Neuronal stem cell (in vitro differentiated cells): ENCODE measurements at regions not wholly inside any gene's neighbourhood (a gene's known extent, or its start where the extent isn't known, plus 50 kb on each side); places are given as distances from the start of the nearest gene placed in this dataset.

ENCODE experiments used
- DNase-seq: peaks from one replicate; pipeline ENCODE4 v3.0.0-alpha.2; 2013; ENCODE audit warnings: low spot score
- H2AFZ ChIP-seq: one replicate; pipeline ENCODE4 v1.6.1; 2013; ENCODE audit warnings: mild to moderate bottlenecking, low read length, inconsistent platforms
- H2AK5ac ChIP-seq: 2 replicates; pipeline ENCODE4 v1.6.1; 2013; ENCODE audit warnings: low read depth, mild to moderate bottlenecking, inconsistent platforms, low read length, moderate library complexity, mixed read lengths
- H2BK120ac ChIP-seq: 2 replicates; pipeline ENCODE4 v1.6.1; 2013; ENCODE audit warnings: low read depth, mild to moderate bottlenecking, inconsistent platforms, low read length, moderate library complexity, mixed read lengths
- H2BK12ac ChIP-seq: one replicate; pipeline ENCODE4 v1.6.1; 2013; ENCODE audit warnings: low read length, inconsistent platforms
- H2BK15ac ChIP-seq: 2 replicates; pipeline ENCODE4 v1.6.1; 2013; ENCODE audit warnings: mild to moderate bottlenecking, low read length, inconsistent platforms, mixed read lengths
- H2BK5ac ChIP-seq: one replicate; pipeline ENCODE4 v1.6.1; 2013; ENCODE audit warnings: inconsistent platforms, mild to moderate bottlenecking, low read length, moderate library complexity
- H3K14ac ChIP-seq: one replicate; pipeline ENCODE4 v1.6.1; 2013; ENCODE audit warnings: low read length, inconsistent platforms
- H3K18ac ChIP-seq: 2 replicates; pipeline ENCODE4 v1.6.1; 2013; ENCODE audit warnings: low read length, inconsistent platforms
- H3K23ac ChIP-seq: 2 replicates; pipeline ENCODE4 v1.6.1; 2013; ENCODE audit warnings: low read depth, mild to moderate bottlenecking, mixed read lengths, low read length, inconsistent platforms; ENCODE audit not compliant: poor library complexity
- H3K27ac ChIP-seq: replicated peaks from 3 replicates; pipeline ENCODE4 v1.5.1; 2013; ENCODE audit warnings: low read length, inconsistent platforms
- H3K27me3 ChIP-seq, 3 experiments: 2 replicates each; pipeline ENCODE4 v1.6.1; 2013; ENCODE audit warnings: low read length in 3 of 3, mild to moderate bottlenecking in 2 of 3, inconsistent platforms in 1 of 3, low read depth in 1 of 3, mixed read lengths in 1 of 3, moderate library complexity in 1 of 3; ENCODE audit not compliant: control insufficient read depth in 3 of 3, insufficient read depth in 3 of 3
- H3K36me3 ChIP-seq, 2 donors: replicated peaks in 1 of 2; 2 replicates each; pipeline ENCODE4 v1.6.1; 2013; ENCODE audit warnings: low read length in 2 of 2; ENCODE audit not compliant: control insufficient read depth in 2 of 2, insufficient read depth in 2 of 2
- H3K4ac ChIP-seq: 2 replicates; pipeline ENCODE4 v1.6.1; 2013; ENCODE audit warnings: inconsistent platforms, mild to moderate bottlenecking, low read length, moderate library complexity
- H3K4me1 ChIP-seq, 2 donors: 1 replicate in 1 of 2; 2 replicates in 1 of 2; pipeline ENCODE4 v1.6.1; 2013; ENCODE audit warnings: low read length in 2 of 2, low read depth in 1 of 2; ENCODE audit not compliant: control insufficient read depth in 2 of 2, insufficient read depth in 1 of 2
- H3K4me2 ChIP-seq: one replicate; pipeline ENCODE4 v1.6.1; 2013; ENCODE audit warnings: mild to moderate bottlenecking, low read length, inconsistent platforms; ENCODE audit not compliant: insufficient read depth, poor library complexity, severe bottlenecking
- H3K4me3 ChIP-seq, 2 donors: 2 replicates each; pipeline ENCODE4 v1.5.1; 2013; ENCODE audit warnings: low read length in 2 of 2, mild to moderate bottlenecking in 2 of 2, inconsistent platforms in 1 of 2, moderate library complexity in 1 of 2
- H3K79me1 ChIP-seq: one replicate; pipeline ENCODE4 v1.6.1; 2013; ENCODE audit warnings: low read depth, mild to moderate bottlenecking, inconsistent platforms, low read length, moderate library complexity
- H3K9ac ChIP-seq: one replicate; pipeline ENCODE4 v1.6.1; 2013; ENCODE audit warnings: mild to moderate bottlenecking, low read depth, low read length, inconsistent platforms; ENCODE audit not compliant: poor library complexity
- H3K9me3 ChIP-seq, 2 donors: replicated peaks in 1 of 2; 2 replicates each; pipeline versions ENCODE3 to v1.6.1; 2013; ENCODE audit warnings: low read length in 2 of 2, mild to moderate bottlenecking in 2 of 2, inconsistent platforms in 1 of 2, low read depth in 1 of 2, mixed read lengths in 1 of 2, moderate library complexity in 1 of 2; ENCODE audit not compliant: control insufficient read depth in 2 of 2, insufficient read depth in 1 of 2
- H4K8ac ChIP-seq: one replicate; pipeline ENCODE4 v1.6.1; 2013; ENCODE audit warnings: low read depth, mild to moderate bottlenecking, inconsistent platforms, low read length, moderate library complexity
- H4K91ac ChIP-seq: one replicate; pipeline ENCODE4 v1.6.1; 2013; ENCODE audit warnings: low read length, low read depth, mild to moderate bottlenecking, inconsistent platforms; ENCODE audit not compliant: poor library complexity
- WGBS, 2 donors: extraction: QIAGEN DNeasy Blood & Tissue Kit; methylation state at CpG; one replicate each; pipeline ENCODE4 v1.1.7; 2013; ENCODE audit warnings: missing lambda C conversion rate in 2 of 2, mixed read lengths in 1 of 2; ENCODE audit not compliant: insufficient read length in 2 of 2, insufficient replicate concordance in 1 of 2; ENCODE audit errors: extremely low coverage in 2 of 2; 5-methylcytosine and 5-hydroxymethylcytosine counted together

GRCh38 chr3:40615110-40615915 lies 90.6 kb downstream of the ZNF621 start:
- Histone ChIP-seq H3K23ac (no peak overlapping the region), H2BK120ac (peak overlapping the region; percentile 62), H2BK5ac (no peak overlapping the region), H3K36me3 (no peaks in the 10 kb centered on the region), H4K91ac (no peak overlapping the region), H3K27me3 (peaks cover 0 to 3% (median 0%) of the 10 kb centered on the region in 3 experiments), H3K9ac (peak overlapping the region; percentile 65), H3K4me1 (peaks cover 14 to 23% of the 10 kb centered on the region in 2 donors), H2BK12ac (no peak overlapping the region), H2AK5ac (no peak overlapping the region), H3K9me3 (no peaks in the 10 kb centered on the region), H3K27ac (no peak overlapping the region), H3K4me2 (peak overlapping the region; percentile 67), H3K79me1 (no peaks in the 10 kb centered on the region), H4K8ac (no peak overlapping the region), H3K14ac (no peak overlapping the region), H2AFZ (peak overlapping the region; percentile 90), H3K4ac (no peak overlapping the region), H3K4me3 (peak overlapping the region; percentile 45 to 58), H3K18ac (peak overlapping the region; percentile 89), H2BK15ac (peak overlapping the region; percentile 6)
- no CpG with 5 or more reads among the region's 33 CpGs for WGBS, 2 donors
- peak; percentile 69 for DNase-seq

- Histone ChIP-seq H3K14ac (no peak overlapping the region), H3K18ac (peak overlapping the region; percentile 68), H2BK120ac (no peak overlapping the region), H3K9me3 (no peaks in the 10 kb centered on the region), H4K91ac (no peak overlapping the region), H2AK5ac (no peak overlapping the region), H3K27me3 (peaks cover 0 to 3% (median 0%) of the 10 kb centered on the region in 3 experiments), H3K4me3 (peak overlapping the region; percentile 45 to 58), H2BK12ac (no peak overlapping the region), H2AFZ (peak overlapping the region; percentile 90), H3K36me3 (no peaks in the 10 kb centered on the region), H3K23ac (no peak overlapping the region), H4K8ac (no peak overlapping the region), H3K27ac (no peak overlapping the region), H3K4me1 (peaks cover 14 to 23% of the 10 kb centered on the region in 2 donors), H3K4ac (no peak overlapping the region), H2BK5ac (no peak overlapping the region), H2BK15ac (peak overlapping the region; percentile 6), H3K4me2 (peak overlapping the region; percentile 67), H3K9ac (peak overlapping the region; percentile 65), H3K79me1 (no peaks in the 10 kb centered on the region)
- no CpG with 5 or more reads among the region's 16 CpGs for WGBS, 2 donors
- no peak for DNase-seq
Observed at GRCh38 chr3:40615918-40616819, 91.4 kb downstream of the ZNF621 start.

- Histone ChIP-seq H2BK120ac (no peak overlapping the region), H3K4me1 (peaks cover 14 to 23% of the 10 kb centered on the region in 2 donors), H3K79me1 (no peaks in the 10 kb centered on the region), H4K8ac (no peak overlapping the region), H3K36me3 (no peaks in the 10 kb centered on the region), H3K27me3 (peaks cover 0 to 3% (median 0%) of the 10 kb centered on the region in 3 experiments), H3K14ac (no peak overlapping the region), H3K4me2 (no peak overlapping the region), H3K4ac (no peak overlapping the region), H2AFZ (no peak overlapping the region), H3K4me3 (no peak overlapping the region), H2BK5ac (no peak overlapping the region), H2BK15ac (no peak overlapping the region), H3K9me3 (no peaks in the 10 kb centered on the region), H3K18ac (peak overlapping the region; percentile 67), H3K27ac (no peak overlapping the region), H2AK5ac (no peak overlapping the region), H3K23ac (no peak overlapping the region), H3K9ac (no peak overlapping the region), H2BK12ac (peak overlapping the region; percentile 88), H4K91ac (no peak overlapping the region)
- no CpG with 5 or more reads among the region's 3 CpGs for WGBS, 2 donors
- DNase-seq, result no peak
Observed at GRCh38 chr3:40617084-40617483, 92.3 kb downstream of the ZNF621 start.

GRCh38 chr3:40618158-40618557 lies 93.4 kb downstream of the ZNF621 start:
- H3K18ac ChIP-seq, result no peak overlapping the region
- H3K4ac ChIP-seq, result no peak overlapping the region
- no peak overlapping the region for H4K91ac ChIP-seq
- H3K27ac ChIP-seq, result no peak overlapping the region
- peaks cover 0 to 3% (median 0%) of the 10 kb centered on the region in 3 experiments for H3K27me3 ChIP-seq
- H3K9ac ChIP-seq, result no peak overlapping the region
- H3K4me3 ChIP-seq, result no peak overlapping the region
- no peak overlapping the region for H2AFZ ChIP-seq
- no peak overlapping the region for H3K4me2 ChIP-seq
- H2BK12ac ChIP-seq, result no peak overlapping the region
- H2BK120ac ChIP-seq, result no peak overlapping the region
- peaks cover 12 to 18% of the 10 kb centered on the region in 2 donors for H3K4me1 ChIP-seq
- no peaks in the 10 kb centered on the region for H3K36me3 ChIP-seq
- no peak overlapping the region for H2AK5ac ChIP-seq
- H4K8ac ChIP-seq, result no peak overlapping the region
- no peaks in the 10 kb centered on the region for H3K79me1 ChIP-seq
- no peak overlapping the region for H2BK5ac ChIP-seq
- no peak overlapping the region for H2BK15ac ChIP-seq
- no peak overlapping the region for H3K23ac ChIP-seq
- no peak for DNase-seq
- H3K14ac ChIP-seq, result no peak overlapping the region
- H3K9me3 ChIP-seq, result no peaks in the 10 kb centered on the region
